A172 (cell line): ENCODE measurements at regions not wholly inside any gene's neighbourhood (a gene's known extent, or its start where the extent isn't known, plus 50 kb on each side); places are given as distances from the start of the nearest gene placed in this dataset.
A peak's percentile ranks its signal among the peaks of the same experiment; 100 is the strongest.

Experiments
- DNase-seq: peaks from one replicate; pipeline ENCODE4 v3.0.0-alpha.2; 2015; ENCODE audit warnings: low spot score

- DNase-seq = no peak
Measured at GRCh38 chr12:128111333-128111732, 155.6 kb upstream of the TMEM132C start.

DNA sequence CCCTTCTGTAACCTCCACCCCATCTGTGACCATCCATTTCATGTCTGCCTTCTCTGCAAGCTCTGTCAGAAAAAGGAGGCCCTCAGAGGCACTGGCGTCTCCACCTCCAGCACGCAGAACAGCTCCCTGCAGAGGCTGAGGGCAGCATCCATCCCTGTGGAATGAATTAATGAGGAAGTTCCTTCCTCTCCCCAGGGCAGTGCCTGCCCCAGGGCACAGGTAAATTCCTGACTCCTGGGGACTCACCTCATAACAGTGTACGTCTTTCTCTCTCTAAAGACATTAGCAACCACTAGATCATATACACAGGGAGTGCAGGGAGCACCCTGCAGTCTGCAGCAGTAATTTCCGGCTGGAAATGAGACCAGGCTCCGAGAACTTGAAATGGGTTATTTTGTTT lies 155.0 kb upstream of the TMEM132C start:
- DNase-seq = no peak

DNA sequence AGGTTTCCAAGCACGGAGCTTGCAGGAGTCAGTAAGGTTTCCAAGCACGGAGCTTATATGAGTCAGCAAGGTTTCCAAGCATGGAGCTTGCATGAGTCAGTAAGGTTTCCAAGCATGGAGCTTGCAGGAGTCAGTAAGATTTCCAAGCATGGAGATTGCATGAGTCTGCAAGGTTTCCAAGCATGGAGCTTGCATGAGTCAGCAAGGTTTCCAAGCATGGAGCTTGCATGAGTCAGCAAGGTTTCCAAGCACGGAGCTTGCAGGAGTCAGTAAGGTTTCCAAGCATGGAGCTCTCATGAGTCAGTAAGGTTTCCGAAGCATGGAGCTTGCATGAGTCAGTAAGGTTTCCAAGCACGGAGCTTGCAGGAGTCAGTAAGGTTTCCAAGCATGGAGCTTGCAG lies 153.7 kb upstream of the TMEM132C start:
- DNase-seq = peak; percentile 74

GRCh38 chr12:128114485-128114884 lies 152.5 kb upstream of the TMEM132C start:
- DNase-seq = no peak

DNA sequence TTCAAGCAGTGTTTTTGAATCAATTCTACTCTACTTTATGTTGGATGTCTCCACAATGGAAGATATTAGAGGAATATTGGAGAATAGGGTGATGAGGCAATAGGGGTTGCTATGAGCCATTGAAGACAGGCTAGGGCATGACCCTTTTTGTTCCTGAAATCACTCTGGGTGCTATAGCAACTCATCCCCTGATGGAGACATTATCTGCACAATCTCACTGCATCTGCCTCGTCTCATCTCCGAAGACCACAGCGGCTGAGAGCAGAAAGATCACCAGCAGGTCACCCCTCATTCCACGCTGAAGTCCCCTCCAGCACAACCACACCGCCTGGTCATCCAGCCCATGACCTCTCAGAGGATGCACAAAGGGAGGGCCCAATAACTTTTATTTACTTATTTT lies 150.4 kb upstream of the TMEM132C start:
- no peak for DNase-seq

- DNase-seq = no peak
Measured at GRCh38 chr12:128120035-128120434, 146.9 kb upstream of the TMEM132C start.

DNA sequence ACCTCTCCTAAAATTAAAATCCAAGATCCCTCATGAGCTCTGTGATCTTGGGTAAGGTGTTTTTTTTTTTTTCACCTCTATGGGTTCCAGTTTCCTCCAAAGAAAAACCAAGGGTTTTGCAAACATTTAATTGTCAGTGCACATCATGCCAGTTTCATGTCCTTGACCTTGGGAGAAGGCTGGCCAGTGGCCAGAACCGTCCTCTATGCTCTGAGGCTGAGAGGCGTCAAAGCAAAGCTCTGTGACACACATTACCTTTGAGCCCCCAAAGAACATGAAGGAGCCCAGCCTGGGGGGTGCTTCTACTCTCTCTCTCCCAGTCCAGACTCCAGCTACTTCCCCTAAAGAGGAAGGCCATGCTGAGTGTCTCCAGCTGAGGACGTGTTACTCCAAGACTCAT lies 145.5 kb upstream of the TMEM132C start:
- no peak for DNase-seq

DNA sequence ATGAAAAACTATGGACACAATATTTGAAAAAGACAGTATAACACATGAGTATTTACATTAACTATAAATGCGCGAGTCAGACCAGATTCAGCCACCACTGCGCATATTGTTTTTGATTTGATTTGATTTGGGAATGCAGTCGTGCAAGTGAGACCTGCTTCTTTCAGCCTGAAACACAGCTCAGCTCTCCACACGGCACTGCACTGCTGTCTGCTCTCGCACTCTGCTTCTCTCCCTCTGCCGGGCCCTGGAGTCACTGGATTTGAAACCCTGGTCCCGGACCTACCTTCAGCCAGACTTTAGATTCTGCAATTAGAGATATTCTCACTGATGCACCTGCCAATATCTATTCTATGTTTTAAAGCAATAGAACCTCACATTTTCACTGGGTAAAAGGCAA lies 143.9 kb upstream of the TMEM132C start:
- DNase-seq = no peak

- DNase-seq = no peak
Measured at GRCh38 chr12:128131955-128132354, 135.0 kb upstream of the TMEM132C start.

- no peak for DNase-seq
Measured at GRCh38 chr12:128133321-128134073, 133.5 kb upstream of the TMEM132C start.

- DNase-seq = no peak
Measured at GRCh38 chr12:128137140-128137539, 129.8 kb upstream of the TMEM132C start.

GRCh38 chr12:128138125-128138524 lies 128.8 kb upstream of the TMEM132C start:
- no peak for DNase-seq

- peak; percentile 53 for DNase-seq
Measured at GRCh38 chr12:128140551-128140950, 126.4 kb upstream of the TMEM132C start.

GRCh38 chr12:128150961-128151360 lies 116.0 kb upstream of the TMEM132C start:
- DNase-seq = no peak

GRCh38 chr12:128155571-128155970 lies 111.4 kb upstream of the TMEM132C start:
- DNase-seq = no peak

DNA sequence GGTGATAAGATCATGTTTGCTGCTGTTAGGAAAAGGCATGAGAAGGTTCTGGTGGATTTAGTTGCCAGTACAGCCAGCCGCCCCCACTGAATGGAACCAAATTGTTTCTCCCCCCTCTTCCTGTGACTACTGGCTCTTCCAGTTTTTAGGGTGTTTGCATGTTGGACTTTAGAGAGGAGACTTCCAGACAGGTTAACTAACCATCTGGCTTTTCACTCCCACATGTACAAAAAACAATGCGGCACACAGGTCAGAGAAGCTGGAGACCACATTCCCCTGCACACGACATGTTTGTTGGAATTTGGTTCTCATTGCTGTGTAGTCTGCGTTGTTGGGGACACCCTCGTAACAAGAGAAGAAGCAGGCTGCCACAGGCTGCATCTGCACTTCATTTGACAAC lies 103.9 kb upstream of the TMEM132C start:
- DNase-seq = no peak

DNA sequence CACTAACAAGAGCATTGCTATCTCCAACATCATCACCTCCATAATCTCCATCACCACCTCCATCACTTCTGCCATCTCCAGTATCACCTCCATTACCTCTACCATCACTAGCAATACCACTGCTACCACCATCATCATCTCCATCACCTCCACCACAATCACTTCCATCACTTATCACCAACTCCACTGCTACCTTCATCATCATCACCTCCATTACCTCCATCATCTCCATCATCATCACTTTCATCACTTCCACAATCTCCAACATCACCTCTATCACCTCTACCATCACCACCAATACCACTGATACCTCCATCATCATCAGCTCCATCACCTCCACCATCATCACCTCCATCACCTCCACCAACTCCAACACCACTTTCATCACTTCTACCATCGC lies 102.4 kb upstream of the TMEM132C start:
- no peak for DNase-seq

- no peak for DNase-seq
Measured at GRCh38 chr12:128165387-128165786, 101.6 kb upstream of the TMEM132C start.

GRCh38 chr12:128168273-128168672 lies 98.7 kb upstream of the TMEM132C start:
- DNase-seq = no peak

GRCh38 chr12:128170181-128170580 lies 96.8 kb upstream of the TMEM132C start:
- DNase-seq = no peak

DNA sequence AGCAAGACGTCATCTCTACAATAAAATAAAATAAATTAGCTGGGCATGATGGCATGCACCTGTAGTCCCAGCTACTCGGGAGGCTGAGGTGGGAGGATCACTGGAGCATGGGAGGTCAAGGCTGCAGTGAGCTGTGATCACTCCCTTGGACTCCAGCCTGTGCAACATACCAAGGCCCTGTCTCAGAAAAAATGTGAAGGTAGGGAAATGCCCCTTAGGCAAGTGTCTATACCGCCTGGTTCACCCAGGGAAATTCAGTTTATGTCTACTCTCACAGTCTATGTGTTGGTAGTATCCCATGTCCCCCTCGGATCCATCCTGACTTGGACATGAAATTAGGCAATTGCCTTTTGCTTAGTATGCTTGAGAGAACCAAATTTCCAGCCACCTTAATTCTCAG lies 88.4 kb upstream of the TMEM132C start:
- peak; percentile 1 for DNase-seq

GRCh38 chr12:128178966-128179365 lies 88.0 kb upstream of the TMEM132C start:
- DNase-seq = peak; percentile 44

DNA sequence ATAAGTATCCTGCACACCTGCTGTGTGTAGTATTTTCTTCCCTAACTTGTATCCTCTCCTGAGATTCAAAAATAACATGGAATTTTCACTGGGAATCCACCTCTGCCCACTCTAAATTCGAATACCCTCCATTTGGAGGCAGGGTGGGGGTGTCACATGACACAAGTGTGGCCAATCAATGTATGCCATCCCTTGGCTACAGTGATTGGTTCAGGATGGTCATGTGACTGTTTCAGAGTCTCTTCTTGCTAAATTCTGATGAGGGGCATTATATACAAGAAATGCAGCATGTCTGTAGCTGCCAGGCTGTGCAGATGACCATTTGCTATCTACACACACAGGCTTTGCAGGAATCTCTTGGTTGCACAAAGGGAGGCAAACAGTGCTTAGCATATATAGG lies 86.8 kb upstream of the TMEM132C start:
- no peak for DNase-seq

- no peak for DNase-seq
Measured at GRCh38 chr12:128190052-128190451, 76.9 kb upstream of the TMEM132C start.
